GM19395 (cell line): ENCODE measurements at regions not wholly inside any gene's neighbourhood (a gene's known extent, or its start where the extent isn't known, plus 50 kb on each side); places are given as distances from the start of the nearest gene placed in this dataset.
"Not testable (repeated sequence)": the region's sequence is repeated elsewhere in the genome, so short reads cannot be mapped to it uniquely, and the experiment has no call there.

ENCODE experiments used
- ATAC-seq: cut with Tn5 transposase; IDR thresholded peaks from one replicate; pipeline ENCODE4 v1.9.1; 2021; ENCODE audit warnings: mild to moderate bottlenecking, moderate library complexity; ENCODE audit not compliant: unreplicated experiment

GRCh38 chr4:149048451-149049143 is 606.4 kb upstream of the NR3C2 start:
- no peak for ATAC-seq

GRCh38 chr4:149047368-149047767 is 605.2 kb upstream of the NR3C2 start:
- ATAC-seq = no peak

GRCh38 chr4:149045731-149046130 is 603.5 kb upstream of the NR3C2 start:
- no peak for ATAC-seq

- ATAC-seq = not testable (repeated sequence)
Observed at GRCh38 chr4:149039786-149040185, 597.6 kb upstream of the NR3C2 start.

- peak; percentile 59 for ATAC-seq
Observed at GRCh38 chr4:149031399-149031798, 589.2 kb upstream of the NR3C2 start.

GRCh38 chr4:149029056-149029651 is 586.9 kb upstream of the NR3C2 start:
- ATAC-seq = no peak

- ATAC-seq = no peak
Observed at GRCh38 chr4:149026696-149027095, 584.5 kb upstream of the NR3C2 start.

- no peak for ATAC-seq
Observed at GRCh38 chr4:149017002-149017734, 575.0 kb upstream of the NR3C2 start.

GRCh38 chr4:149009223-149009622 is 567.0 kb upstream of the NR3C2 start:
- ATAC-seq = no peak

GRCh38 chr4:149008415-149009025 is 566.3 kb upstream of the NR3C2 start:
- ATAC-seq = no peak

- no peak for ATAC-seq
Observed at GRCh38 chr4:149005191-149005590, 563.0 kb upstream of the NR3C2 start.

GRCh38 chr4:148999924-149000323 is 557.7 kb upstream of the NR3C2 start:
- ATAC-seq = no peak

GRCh38 chr4:148998719-148999118 is 556.5 kb upstream of the NR3C2 start:
- ATAC-seq = no peak

- no peak for ATAC-seq
Observed at GRCh38 chr4:148986951-148987350, 544.7 kb upstream of the NR3C2 start.

- no peak for ATAC-seq
Observed at GRCh38 chr4:148984951-148985350, 542.7 kb upstream of the NR3C2 start.

GRCh38 chr4:148982200-148982599 is 540.0 kb upstream of the NR3C2 start:
- no peak for ATAC-seq

GRCh38 chr4:148980782-148981480 is 538.7 kb upstream of the NR3C2 start:
- ATAC-seq = no peak

- ATAC-seq = no peak
Observed at GRCh38 chr4:148978301-148978700, 536.1 kb upstream of the NR3C2 start.

- no peak for ATAC-seq
Observed at GRCh38 chr4:148975464-148975863, 533.2 kb upstream of the NR3C2 start.

GRCh38 chr4:148965080-148965479 is 522.9 kb upstream of the NR3C2 start:
- ATAC-seq = no peak

GRCh38 chr4:148964456-148964855 is 522.2 kb upstream of the NR3C2 start:
- ATAC-seq = no peak
